Limb (tissue), 2 donors: ENCODE measurements at regions not wholly inside any gene's neighbourhood (a gene's known extent, or its start where the extent isn't known, plus 50 kb on each side); places are given as distances from the start of the nearest gene placed in this dataset.

Experiments
- DNase-seq, 2 donors: peaks; one replicate each; pipeline ENCODE4 v3.0.0-alpha.2; 2016; ENCODE audit errors: extremely low spot score in 2 of 2

DNA sequence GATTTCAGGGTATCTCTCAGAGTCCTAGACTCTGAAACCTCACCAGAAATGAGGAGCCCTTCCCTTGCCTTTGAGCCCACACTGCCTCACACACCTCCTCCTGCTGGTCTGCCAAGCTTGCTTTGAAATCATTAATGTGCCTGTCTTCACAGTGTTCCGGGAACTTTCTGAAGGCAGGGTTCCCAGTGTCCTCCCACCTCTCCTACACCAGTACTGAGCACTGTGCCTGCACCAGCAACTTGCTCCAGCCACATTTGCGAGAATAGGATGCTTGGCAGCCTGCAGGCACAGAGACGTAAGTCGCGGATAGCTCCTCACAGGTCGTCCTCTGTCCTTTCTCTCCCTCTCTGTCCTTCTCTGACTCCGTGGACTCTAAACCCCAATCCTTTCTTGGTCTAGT, 408.4 kb upstream of the EEF2KMT start:
- DNase-seq = no peak

DNA sequence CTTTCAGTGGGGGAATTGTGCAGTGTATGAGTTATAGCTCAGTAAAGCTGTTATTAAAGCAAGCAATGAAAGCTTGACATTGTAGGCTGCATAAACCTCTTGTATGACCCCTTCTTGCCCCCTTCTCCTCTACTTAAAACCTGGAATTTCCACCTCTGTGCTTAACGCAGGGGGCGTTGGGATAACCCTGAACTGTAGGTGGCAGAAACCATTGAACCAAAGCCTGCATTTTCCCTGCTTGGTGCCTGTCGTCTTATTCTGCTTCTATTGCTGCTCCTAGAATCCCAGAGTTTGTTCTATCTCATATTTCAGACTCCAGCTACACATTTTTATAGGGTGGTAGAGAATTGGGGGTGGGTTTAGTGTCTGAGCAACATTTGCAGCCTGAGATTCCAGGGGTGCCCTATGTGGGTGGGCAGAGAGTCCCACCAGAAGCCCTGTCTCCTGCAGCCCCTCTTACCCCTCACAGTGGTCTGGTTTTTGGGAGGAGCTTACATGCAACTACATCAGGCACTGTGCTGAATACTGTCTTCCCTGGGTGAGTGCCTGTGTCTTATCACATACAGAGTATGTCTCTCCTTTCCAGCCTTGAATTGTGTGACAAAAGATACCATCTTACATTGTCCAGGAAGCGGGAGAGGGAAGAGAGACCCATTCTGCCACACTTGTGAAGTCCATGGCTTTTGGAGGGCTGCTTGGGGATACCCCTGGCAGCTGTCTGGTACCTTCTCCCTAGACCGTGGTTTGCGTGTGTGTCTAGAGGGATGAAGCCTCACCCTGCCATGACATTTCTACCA, 407.7 kb upstream of the EEF2KMT start:
- no peak for DNase-seq

DNA sequence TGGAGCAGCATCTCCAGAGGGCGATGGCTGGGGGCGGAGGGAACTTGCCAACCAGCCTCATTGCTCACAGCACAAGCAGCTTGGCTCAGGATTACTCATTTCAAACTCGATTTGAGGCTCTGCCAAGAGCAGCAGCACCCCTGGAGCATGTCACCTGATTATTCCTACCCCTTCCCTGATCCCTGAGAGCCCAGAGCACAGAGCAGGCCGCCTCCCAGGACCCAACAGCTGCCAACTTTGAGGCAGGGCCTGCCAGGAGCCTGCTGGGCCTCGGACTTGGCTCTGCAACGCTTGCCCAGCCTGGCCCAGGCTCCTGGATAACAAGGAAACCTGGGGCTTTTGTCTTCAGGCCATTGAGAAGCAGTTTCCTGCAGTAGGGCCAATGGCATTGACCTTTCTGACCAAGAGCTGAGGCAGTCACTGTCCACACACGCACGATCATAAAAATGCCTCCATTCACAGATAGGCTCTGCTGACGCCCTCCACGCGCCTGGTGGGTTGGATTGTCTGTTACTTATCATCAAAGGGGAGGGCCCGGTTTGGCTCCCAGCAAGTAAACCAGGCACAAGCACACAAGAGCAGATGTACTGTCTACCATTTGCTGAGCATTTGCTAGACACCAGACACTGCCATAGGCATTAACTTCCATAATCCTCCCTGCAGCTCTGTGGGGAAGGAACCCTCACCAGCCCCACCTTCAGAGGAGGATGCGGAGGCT, 406.6 kb upstream of the EEF2KMT start:
- peak in 1 of 2 donors; percentile 54 for DNase-seq

DNA sequence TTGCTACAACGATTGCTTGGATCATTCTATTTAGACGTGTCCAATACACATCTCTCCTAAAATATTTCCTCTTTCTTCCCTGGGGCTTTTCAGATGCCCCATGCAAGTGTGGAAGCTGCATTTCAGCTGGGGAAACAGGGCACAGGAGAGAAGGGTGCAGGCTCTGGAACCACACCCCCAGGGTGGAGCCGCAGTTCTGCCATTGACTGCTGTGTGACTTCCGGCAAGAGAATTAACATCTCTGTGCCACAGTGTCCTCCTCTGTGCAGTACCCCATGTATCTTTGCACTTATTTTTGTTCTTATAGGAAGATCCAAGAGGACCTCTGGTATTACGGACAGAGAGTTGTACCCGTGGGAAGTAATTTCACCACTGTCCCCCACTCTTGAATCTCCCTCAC, 405.3 kb upstream of the EEF2KMT start:
- DNase-seq = no peak

DNA sequence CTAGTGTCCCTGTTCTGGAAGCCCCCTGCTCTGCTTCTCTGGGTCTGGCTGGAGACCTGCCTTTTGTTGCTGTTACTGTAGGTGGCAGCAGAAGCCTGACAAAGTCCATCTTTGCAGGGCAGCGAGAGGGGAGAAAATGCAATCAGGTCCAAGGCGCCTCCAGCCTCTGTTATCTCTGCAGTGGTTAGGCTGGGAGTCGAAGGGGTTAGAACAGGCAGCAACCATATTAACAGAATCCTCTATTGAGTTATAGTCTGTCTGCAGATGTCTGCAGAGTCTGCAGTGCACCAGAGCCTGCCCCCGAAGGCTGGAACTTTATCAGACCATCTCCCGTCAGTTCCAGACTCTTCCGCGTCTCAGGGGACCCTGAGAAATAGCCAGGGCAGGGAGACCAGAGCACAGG, 404.9 kb upstream of the EEF2KMT start:
- peak; percentile 28 to 59 for DNase-seq

DNA sequence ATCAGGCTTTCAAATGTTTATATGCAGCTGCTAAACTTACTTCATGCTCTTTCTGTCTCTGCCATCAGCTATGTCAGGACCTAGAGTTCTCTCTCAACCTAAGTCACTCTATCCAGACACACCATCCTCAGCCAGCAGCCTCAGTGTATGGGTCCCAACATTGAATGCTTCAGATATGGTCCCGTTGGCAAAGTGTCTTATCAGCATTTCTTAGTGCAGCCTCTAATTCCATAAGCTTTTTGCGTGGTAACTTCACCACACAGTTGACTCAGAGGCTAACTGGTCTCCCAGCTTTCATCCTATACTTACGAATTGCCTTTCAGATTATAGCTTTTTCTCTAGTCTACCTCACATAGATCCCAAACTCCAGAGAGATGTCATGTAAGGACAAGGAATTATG, 402.9 kb upstream of the EEF2KMT start:
- no peak for DNase-seq

DNA sequence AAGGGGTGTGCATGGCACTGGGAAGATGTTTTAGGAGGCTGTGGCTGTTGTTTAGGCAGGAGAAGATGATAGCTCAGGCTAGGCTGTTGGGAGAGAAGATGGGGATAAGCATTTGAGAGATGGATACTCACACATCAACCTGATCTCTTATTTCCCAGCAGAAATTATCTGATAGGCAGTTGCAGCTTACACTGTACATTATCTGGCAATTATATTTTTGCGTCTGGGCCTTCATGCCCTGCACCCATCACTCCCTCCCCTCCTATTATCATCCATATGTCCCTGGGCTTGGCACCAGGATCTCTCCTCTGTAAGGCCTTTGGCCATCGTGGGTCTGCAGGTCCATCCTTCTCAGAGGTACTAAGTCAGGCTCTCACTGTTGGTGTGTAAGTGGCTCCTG, 401.0 kb upstream of the EEF2KMT start:
- no peak for DNase-seq

DNA sequence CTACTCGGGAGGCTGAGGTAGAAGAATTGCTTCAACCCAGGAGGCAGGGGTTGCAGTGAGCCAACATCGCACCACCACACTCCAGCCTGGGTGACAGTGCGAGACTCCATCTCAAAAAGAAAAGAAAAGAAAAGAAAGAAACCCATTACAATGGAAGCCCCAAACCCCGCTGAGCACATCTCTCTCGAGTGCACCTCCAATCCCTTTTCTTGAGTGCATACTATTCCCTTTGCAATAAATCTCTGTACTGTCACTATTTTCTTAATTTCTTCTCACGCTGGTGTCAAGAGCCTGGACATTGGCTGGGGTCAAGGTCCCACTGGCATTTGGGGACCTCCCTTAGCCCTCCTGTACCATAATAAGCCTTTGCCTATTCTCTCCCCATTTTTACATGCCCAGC, 398.4 kb upstream of the EEF2KMT start:
- no peak for DNase-seq

DNA sequence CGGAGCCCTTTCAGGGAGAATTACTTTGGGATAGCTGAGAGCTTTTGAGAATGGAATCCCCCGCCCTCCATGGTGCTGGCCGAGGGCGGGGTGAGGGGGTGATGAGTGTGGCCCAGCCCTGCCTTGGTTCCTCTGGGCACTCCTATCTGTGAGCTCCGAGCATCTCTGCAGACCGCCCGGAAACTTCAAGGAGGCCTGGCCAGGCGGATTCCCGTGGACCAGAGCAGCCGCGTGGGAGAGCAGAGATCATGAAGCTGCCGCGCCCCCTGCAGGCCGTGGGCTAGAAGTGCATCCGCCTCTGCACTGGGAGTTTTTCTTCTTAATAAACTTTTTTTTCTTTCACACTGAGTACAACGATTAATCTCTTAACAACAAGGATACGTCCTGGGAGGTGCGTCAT, 392.9 kb upstream of the EEF2KMT start:
- DNase-seq = peak; percentile 47 to 78

DNA sequence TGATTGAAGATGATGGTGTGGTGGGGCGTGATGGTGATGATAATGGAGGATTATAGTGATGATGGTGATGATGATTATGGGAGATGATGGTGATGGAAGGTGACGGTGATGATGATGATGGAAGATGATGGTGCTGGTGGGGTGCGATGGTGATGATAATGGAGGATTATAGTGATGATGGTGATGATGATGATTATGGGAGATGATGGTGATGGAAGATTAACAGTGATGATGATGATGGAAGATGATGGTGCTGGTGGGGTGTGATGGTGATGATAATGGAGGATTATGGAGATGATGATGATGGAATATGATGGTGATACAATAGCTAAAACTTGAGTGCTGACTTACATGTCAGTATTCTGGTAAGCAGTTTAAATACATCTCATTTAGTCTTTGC, 391.0 kb upstream of the EEF2KMT start:
- DNase-seq = no peak

DNA sequence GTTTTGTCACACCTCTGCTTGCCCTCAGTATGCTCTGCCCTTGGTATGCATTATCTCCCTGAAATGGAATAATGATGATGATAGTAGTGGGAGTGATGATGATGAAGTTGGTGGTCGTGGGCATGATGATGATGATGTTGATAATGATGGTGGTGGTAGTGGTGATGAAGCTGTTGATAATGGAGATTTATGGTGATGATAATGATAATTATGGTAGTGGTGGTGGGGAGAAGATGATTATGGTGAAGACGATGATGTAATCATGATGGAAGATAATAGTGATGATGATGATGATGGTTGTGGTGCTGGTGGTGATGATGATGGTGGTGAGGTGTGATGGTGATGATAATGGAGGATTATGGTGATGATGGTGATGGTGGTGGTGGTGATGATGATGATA, 390.1 kb upstream of the EEF2KMT start:
- no peak for DNase-seq

DNA sequence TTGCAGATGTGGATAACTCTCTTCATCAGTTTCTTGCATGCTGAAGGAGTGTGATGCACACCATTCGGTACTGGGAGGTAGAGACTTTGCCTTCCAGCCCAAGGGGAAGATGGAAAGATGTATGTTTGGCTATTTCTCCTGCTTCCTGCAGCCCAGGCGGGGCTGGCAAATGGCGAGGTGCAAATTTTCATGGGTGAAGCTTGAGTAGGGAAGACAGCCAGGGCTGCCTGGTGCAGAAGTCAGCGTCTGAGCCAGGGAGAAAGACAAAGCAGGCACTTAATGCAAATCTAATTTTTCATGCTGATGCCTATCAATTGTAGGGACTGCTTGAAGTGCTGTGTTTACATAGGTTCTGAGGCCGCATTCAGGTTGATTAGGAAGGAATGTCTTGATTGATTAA, 384.7 kb upstream of the EEF2KMT start:
- no peak for DNase-seq

DNA sequence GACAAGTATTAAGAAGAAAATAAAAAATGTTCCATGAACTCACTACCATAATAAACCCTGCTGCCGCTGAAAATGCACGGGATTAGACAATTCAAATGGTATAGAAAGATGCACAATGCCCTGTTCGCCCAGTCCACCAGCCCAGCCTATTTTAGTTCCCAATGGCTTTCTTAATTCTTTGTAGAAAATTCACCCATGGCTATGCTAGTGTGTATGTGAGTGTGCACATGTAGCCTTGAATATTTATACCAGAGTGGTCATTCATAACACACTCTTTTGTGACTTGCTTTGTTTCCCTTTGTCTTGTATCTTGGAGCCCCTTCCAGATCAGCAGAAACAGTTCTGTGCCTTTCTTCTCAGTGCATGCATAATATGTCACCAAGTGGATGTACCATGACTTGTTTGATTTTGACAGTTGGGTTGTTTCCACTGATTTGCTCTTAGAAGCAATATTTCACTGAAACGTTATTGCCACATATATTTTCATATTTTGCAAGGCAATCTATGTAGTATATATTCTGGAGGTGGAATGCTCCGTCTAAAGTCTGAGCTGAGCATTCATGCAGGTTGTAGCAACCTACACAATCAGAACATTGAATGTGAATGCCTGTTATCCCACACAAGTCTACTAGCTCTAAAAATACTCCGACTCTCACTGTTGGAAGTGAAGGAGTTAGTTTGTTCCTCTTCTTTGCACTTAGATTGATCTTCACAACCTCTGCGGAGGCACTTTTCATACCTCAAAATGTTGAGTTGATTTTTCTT, 383.0 kb upstream of the EEF2KMT start:
- DNase-seq = no peak

DNA sequence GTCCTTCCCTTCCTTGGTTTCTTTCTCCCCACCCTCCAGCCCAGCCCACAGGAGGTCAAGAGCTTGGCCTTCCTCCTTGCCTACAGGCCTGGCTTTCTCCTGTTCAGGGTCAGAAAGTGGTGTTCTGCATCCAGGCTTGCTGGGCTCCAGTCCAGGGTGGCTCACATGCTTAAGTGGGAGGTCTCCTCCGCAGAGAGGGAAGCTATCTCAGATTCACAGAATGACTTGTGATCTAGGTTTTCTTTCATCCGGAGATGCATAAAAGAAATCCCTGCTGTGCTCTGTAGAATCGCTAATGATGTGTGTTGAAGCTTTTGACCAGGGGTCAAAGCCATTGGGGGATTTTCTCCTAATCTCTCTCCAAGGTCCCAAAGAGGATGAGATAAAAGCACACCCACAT, 382.3 kb upstream of the EEF2KMT start:
- DNase-seq = no peak

DNA sequence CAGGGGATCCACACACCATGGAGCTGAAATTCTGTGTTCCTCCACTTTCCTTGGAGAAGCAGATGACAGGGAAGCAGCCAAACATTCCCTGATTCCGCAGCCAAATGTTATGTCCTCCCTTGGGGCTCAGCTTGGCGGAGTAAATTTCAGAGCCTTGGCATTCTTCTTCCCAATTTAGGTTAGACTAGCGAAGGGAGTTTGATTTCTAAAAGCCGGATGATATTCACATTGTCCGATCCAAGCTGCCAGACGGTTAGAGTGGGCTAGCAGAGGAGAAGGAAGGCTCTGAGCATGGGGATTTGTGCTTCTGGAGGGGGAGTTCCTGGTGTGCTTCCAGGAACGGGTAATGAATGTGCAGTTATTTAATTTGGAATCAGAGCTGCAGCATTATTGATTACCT, 380.4 kb upstream of the EEF2KMT start:
- DNase-seq = no peak

DNA sequence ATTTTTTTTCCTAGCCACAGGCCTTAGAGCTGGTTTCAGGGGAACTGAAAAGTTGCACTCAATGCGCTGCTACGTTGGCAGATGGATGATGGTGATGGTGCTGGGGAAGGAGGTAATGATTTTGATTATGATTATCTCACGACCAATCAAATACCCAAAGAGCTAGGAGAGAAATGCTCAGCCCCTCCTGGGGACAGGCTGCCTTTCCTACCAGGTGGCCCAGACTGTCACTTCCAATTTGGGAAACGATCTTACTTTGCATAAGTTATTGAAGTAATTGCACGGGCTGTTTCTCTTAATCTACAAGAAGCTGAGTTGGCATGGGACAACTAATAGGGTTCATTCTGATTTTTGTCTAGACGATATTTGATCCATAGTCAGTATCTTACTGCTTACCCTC, 379.7 kb upstream of the EEF2KMT start:
- DNase-seq = no peak

DNA sequence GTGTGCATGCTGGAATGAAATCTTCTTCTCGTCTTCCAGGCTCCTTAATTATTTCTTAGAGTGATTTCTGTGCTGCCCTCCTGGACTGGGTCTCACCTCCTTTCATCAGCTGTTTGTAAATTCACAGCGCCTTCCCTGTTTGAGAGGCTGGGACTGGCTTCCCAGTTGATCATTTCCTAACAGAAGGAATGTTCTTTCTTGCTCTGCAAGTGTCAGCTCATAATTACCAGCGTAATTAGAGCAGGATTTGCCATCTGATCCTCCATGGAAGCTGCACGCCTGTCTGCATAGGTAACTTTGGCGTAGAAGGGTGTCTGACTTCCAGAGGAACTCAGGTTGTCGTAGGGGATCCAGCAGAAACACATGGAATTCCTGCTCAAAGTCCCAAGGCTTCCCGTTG, 375.0 kb upstream of the EEF2KMT start:
- no peak for DNase-seq

DNA sequence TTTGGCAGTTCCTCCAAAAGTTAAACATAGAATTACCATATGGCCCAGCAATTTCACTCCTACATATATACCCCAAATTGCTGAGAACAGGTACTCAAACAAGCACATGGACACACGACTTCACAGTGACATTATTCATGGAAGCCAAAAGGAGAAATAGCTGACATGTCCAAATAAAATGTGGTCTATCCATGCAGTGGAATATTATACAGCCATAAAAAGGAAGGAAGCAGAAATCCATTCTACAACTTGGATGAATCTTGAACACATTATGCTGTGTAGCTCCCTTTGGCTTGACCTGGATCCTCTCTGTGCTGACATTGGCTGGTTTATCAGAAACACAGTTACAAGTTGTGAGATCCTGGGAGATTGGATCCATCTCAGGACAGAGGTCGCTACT, 370.9 kb upstream of the EEF2KMT start:
- no peak for DNase-seq

DNA sequence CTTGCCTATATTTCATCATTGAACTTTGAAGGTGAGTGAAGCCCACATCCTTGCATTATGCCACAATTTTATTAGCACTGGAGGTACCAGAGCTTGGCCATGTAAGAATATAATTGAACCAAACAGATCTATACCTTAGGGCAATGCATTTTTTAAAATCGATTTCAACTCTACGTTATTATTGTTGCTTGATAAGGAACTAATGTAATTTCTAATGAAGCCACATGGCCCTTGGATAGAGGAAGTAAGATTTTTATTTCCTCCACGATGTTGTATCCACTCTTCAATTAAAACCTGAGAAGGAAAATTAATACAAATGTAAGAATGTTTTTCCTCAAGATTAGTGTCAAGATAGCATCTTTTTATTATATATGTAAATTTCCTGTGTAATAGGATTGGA, 370.0 kb upstream of the EEF2KMT start:
- DNase-seq = no peak

DNA sequence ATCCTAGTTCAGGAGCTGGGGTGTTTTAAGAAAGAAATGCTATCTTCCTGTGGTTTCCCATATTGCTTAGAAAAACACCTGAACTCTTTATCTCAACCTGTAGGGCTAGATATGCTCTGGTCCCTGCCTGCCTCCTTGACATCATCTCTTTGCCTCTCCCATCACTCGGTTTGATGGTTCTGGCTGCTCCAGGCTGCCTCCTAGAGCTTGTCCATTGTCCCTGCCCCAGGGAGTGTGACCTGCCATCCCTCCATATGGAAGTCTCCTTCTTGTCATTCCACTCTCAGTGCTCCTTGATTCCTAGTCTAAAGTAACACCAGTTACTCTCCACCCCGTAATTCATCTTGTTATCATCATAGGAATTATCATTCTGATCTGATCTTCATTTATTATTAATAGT, 369.0 kb upstream of the EEF2KMT start:
- no peak for DNase-seq

DNA sequence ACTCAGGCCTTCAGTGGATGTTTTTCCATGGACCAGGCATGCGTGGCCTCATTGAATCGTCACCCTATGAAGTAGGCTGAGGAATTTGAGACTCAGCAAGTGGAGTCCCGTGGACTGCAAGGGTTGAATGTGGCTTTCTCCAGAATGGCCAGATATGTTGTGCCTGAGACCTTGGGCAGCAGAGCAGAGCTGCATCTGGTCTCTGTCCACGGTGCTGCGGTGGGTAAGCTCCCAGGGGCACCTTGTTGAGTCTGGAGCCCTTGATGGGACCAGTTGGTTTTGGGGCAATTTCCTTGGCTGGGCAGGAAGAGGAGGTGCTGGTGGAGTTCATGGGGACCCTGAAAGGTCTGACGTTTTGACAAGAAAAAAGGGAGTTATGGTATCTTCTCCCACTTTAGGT, 368.1 kb upstream of the EEF2KMT start:
- DNase-seq = no peak

DNA sequence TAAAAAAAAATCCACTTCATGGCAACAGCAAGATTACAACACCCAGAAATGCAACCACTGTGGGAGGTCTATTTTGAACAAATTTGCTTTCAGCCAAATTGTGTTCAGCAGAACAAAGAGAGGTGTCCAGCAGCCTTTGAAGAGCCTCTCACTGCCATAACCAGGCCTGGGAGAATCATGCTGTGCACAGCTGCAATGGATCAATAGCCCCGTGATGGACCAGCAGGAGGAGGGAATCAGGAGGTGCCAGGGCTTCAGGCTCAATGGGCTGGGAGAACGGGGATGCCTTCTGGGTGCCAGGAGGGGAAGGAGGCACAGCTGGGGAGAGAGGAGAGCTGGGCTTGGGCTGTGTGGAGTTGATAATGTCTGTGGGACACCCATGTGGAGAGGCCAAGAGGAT, 366.2 kb upstream of the EEF2KMT start:
- DNase-seq = no peak

DNA sequence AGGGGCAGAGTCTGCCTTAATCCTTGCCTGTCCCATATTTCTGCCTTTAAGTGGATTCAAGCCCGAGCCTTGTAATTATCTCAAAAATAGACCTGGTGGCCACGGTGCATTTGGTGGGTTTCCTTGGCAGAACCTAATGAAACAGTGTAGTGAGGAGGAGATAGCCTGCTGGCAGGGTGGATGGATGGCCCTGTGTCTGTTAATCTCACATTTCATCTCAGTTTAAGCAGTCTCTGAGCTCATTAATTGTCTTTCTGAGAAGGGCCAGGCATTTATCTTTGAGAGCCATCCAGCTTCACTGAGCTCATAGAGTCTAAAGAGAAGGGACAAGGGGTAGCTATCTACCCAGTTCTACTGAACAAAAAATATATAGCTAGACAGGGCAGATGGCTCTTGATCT, 364.0 kb upstream of the EEF2KMT start:
- no peak for DNase-seq
